H1 (cell line): ENCODE measurements at regions not wholly inside any gene's neighbourhood (a gene's known extent, or its start where the extent isn't known, plus 50 kb on each side); places are given as distances from the start of the nearest gene placed in this dataset. TPM values are rescaled to one million over a fixed set of nuclear protein-coding genes. Genes with fewer than 3 reads are reported as not detected.

ENCODE experiments used
- HDAC2 ChIP-seq, 2 experiments: fragments of 300-600 bp in 1 of 2; sonication (generic) in 1 of 2; IDR thresholded peaks; 2 replicates each; pipeline ENCODE4 v1.6.1; 2011 to 2012; ENCODE audit warnings: low read depth in 2 of 2, low read length in 2 of 2, mild to moderate bottlenecking in 2 of 2, moderate library complexity in 2 of 2, borderline replicate concordance in 1 of 2, inconsistent platforms in 1 of 2
- RFX5 ChIP-seq: IDR thresholded peaks from 2 replicates; pipeline ENCODE4 v1.6.1; 2011; ENCODE audit warnings: low read depth, low read length, improper control_type of control experiment, borderline replicate concordance
- SP2 ChIP-seq: IDR thresholded peaks from 2 replicates; pipeline ENCODE4 v1.6.1; 2012; ENCODE audit warnings: mild to moderate bottlenecking, low read length, inconsistent platforms
- TBP ChIP-seq: IDR thresholded peaks from 2 replicates; pipeline ENCODE4 v1.6.1; 2011; ENCODE audit warnings: low read depth, low read length, improper control_type of control experiment
- microRNA counts: library from miRNA; unstranded; fragments of <30 nt; microRNA quantifications from one replicate; lab custom pipeline; 2015
- microRNA-seq, 2 experiments: library from miRNA; unstranded; fragments of <30 nt; microRNA quantifications; one replicate each; pipeline versions ENCODE4 to v1.2.0, GENCODE V29; 2016 to 2020; ENCODE audit warnings: borderline microRNAs expressed in 2 of 2, borderline number of aligned reads in 2 of 2, borderline replicate concordance in 1 of 2
- small RNA-seq: library from polyadenylated mRNA; stranded (forward); fragments of <200 nt; extraction: miRNeasy Mini kit (QIAGEN cat#:217004); gene quantifications from one replicate; pipeline ENCODE3, GENCODE V24; 2013; ENCODE audit not compliant: insufficient read depth
- TF ChIP-seq, protein P1 (sequence below): IDR thresholded peaks from 2 replicates; pipeline ENCODE4 v1.6.1; 2011; ENCODE audit warnings: low read depth, mild to moderate bottlenecking, low read length; ENCODE audit not compliant: insufficient read depth

DNA sequence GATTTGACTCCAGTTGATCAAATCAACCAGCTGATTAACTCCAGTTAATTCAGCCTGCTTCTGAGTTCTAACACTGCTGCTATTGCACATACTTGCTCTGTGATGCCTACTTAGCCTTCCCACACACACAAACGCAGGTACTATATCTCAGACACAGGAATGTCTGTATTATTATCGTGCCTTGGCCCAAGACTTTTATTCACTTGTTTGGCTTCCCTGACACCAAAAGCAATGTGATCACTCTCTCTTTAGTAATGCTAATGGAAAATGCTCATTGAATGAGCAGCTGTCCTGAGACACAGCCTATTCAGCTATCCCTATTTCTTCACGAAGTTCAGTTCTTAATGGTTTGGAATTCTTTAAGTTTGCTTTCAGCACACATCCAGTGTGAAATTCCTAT, 356.4 kb upstream of the CXorf51A start (continued):
- TF ChIP-seq, protein P1, sequence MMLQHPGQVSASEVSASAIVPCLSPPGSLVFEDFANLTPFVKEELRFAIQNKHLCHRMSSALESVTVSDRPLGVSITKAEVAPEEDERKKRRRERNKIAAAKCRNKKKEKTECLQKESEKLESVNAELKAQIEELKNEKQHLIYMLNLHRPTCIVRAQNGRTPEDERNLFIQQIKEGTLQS: no peak
- no peak for TF ChIP-seq RFX5
- TF ChIP-seq HDAC2 (IDR thresholded peaks at IDR 0.05; ENCODE audit: borderline replicate concordance in 1 of 2, low read depth in 2 of 2, low read length in 2 of 2): no peak
- no peak for TF ChIP-seq TBP
- TF ChIP-seq SP2: no peak

MicroRNAs encoded in the stretch of these regions (microRNA counts, 767-probe panel; counts per million panel counts)
- microRNA hsa-miR-513a-3p (lab: Ali Mortazavi, UCI) (879 counts per million, percentile 95 among the panel's probes with 10 or more counts), microRNA hsa-miR-513a-5p (lab: Ali Mortazavi, UCI) (879 counts per million, percentile 95 among the panel's probes with 10 or more counts), microRNA hsa-miR-513b (lab: Ali Mortazavi, UCI) (879 counts per million, percentile 95 among the panel's probes with 10 or more counts), microRNA hsa-miR-513c-5p (lab: Ali Mortazavi, UCI) (879 counts per million, percentile 95 among the panel's probes with 10 or more counts)

Small RNA genes in the stretch of these regions (microRNA-seq; reads per million reads assigned to microRNA genes)
- gene MIR513A1 (0 reads per million in 2 experiments), gene MIR513A2 (0 reads per million in 2 experiments), gene MIR513B (0.20 to 0.69 reads per million in 2 experiments), gene MIR513C (0 to 0.20 reads per million in 2 experiments)

Small RNA genes in the stretch of these regions (small RNA-seq; reads per million reads assigned to genes)
- not detected for gene MIR513A1
- not detected for gene MIR513A2
- not detected for gene MIR513B
- not detected for gene MIR513C
